Stimulated activated CD4-positive, alpha-beta T cell treated with anti-CD3 and anti-CD28 coated beads, Interleukin-12 subunit alpha, Interleukin-12 subunit beta, amount 100 ng/mL, for 4 hours (primary cell): ENCODE measurements at regions not wholly inside any gene's neighbourhood (a gene's known extent, or its start where the extent isn't known, plus 50 kb on each side); places are given as distances from the start of the nearest gene placed in this dataset.
"Not testable (repeated sequence)": the region's sequence is repeated elsewhere in the genome, so short reads cannot be mapped to it uniquely, and the experiment has no call there.

Source experiments
- DNase-seq: peaks from one replicate; pipeline ENCODE4 v3.0.0-alpha.2; 2020

GRCh38 chr2:35787302-35788031 lies 568.1 kb upstream of the CRIM1 start:
- DNase-seq, result no peak

GRCh38 chr2:35785564-35785963 lies 570.0 kb upstream of the CRIM1 start:
- DNase-seq, result no peak

- no peak for DNase-seq
Observed at GRCh38 chr2:35784777-35785176, 570.8 kb upstream of the CRIM1 start.

- no peak for DNase-seq
Observed at GRCh38 chr2:35783723-35784122, 571.9 kb upstream of the CRIM1 start.

GRCh38 chr2:35741556-35741955 lies 614.0 kb upstream of the CRIM1 start:
- no peak for DNase-seq

- DNase-seq, result no peak
Observed at GRCh38 chr2:35731674-35732073, 623.9 kb upstream of the CRIM1 start.

GRCh38 chr2:35714883-35715282 lies 640.7 kb upstream of the CRIM1 start:
- DNase-seq, result no peak

- no peak for DNase-seq
Observed at GRCh38 chr2:35708411-35708923, 647.1 kb upstream of the CRIM1 start.

- DNase-seq, result no peak
Observed at GRCh38 chr2:35688309-35688708, 667.3 kb upstream of the CRIM1 start.

GRCh38 chr2:35651688-35652323 lies 703.8 kb upstream of the CRIM1 start:
- no peak for DNase-seq

- no peak for DNase-seq
Observed at GRCh38 chr2:35614640-35615039, 740.9 kb upstream of the CRIM1 start.

GRCh38 chr2:35606394-35606793 lies 749.2 kb upstream of the CRIM1 start:
- DNase-seq, result no peak

GRCh38 chr2:35598310-35598709 lies 757.3 kb upstream of the CRIM1 start:
- no peak for DNase-seq

- DNase-seq, result no peak
Observed at GRCh38 chr2:35591886-35592285, 763.7 kb upstream of the CRIM1 start.

GRCh38 chr2:35585972-35586371 lies 769.6 kb upstream of the CRIM1 start:
- DNase-seq, result no peak

GRCh38 chr2:35582637-35583036 lies 772.9 kb upstream of the CRIM1 start:
- no peak for DNase-seq

- no peak for DNase-seq
Observed at GRCh38 chr2:35580956-35581355, 774.6 kb upstream of the CRIM1 start.

- DNase-seq, result not testable (repeated sequence)
Observed at GRCh38 chr2:35568574-35568973, 787.0 kb upstream of the CRIM1 start.

- no peak for DNase-seq
Observed at GRCh38 chr2:35562488-35562887, 793.1 kb upstream of the CRIM1 start.

- no peak for DNase-seq
Observed at GRCh38 chr2:35548171-35548570, 807.4 kb upstream of the CRIM1 start.

- no peak for DNase-seq
Observed at GRCh38 chr2:35545301-35545700, 810.3 kb upstream of the CRIM1 start.

- no peak for DNase-seq
Observed at GRCh38 chr2:35538796-35539195, 816.8 kb upstream of the CRIM1 start.

GRCh38 chr2:35530615-35531135 lies 824.9 kb upstream of the CRIM1 start:
- DNase-seq, result no peak

- no peak for DNase-seq
Observed at GRCh38 chr2:35526741-35527140, 828.8 kb upstream of the CRIM1 start.
